ENCODE measurements at regions not wholly inside any gene's neighbourhood (a gene's known extent, or its start where the extent isn't known, plus 50 kb on each side); places are given as distances from the start of the nearest gene placed in this dataset.

DNA sequence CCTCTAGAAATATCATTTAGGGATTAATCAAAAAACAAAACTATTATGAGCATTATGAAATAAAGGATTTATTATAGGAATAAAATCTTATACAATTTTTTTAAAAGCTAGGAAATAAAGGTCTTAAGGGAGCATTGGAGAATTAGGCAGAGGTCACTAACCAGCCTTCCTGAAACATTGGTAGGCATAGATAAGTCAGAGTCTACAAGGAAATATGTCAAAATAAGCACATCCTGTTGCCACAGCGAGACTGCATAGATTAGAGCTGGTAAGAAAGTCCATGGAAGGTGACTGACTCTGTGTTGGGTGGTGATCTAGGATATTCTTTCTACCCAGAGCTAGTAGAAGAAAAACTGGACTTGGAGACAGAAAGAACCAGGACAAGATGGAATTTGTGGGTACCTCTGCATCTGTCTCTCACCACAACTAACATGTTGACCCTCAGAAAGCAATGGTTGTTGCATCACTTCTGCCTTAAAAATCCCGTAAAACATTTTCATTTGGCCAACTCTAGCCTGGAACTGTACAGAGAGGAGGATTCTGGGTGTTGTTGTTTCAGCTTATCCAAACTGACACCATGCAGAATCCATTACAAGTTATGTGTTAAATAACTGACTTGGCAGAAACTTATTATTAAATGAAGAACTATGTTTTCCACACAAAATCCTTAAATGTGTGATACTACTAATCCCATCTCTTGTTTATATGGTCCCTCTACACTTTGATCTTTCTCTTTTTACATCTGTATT is 77.1 kb downstream of the FBXO5 start:
- no peak for DNase-seq

DNA sequence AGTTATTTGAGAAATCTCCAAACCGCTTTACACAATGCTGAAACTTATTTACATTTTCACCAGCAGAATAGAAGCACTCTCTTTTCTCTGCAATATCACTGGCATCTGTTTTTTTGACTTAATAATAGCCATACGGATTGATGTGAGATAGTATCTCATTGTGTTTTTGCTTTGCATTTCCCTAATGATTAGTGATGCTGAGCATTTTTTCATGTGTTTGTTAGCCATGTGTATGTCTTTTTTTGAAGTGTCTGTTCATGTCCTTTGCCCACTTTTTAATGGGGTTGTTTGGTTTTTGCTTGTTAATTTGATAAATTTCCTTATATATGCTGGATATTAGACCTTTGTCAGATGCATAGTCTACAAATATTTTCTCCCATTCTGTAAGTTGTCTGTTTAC is 73.6 kb downstream of the FBXO5 start:
- DNase-seq: no peak

DNA sequence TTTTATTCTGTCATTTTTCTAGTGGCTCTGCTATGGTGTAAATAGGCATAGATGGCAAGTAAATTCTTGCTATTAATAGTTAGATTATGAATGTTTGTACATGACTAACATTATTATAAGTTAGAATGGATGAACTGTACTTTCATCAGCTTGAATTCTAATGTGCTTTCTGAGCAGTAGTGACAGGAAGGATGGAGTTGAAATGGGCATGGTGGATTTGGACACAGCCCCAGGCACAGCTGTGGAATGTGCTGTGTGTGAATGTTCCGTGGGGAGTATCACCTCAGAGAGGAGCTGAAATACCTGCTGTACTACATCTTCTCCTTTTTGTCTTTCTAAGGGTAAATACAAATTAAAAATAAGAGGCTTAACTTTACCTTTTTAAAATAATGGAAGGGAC is 66.8 kb downstream of the FBXO5 start:
- no peak for DNase-seq

DNA sequence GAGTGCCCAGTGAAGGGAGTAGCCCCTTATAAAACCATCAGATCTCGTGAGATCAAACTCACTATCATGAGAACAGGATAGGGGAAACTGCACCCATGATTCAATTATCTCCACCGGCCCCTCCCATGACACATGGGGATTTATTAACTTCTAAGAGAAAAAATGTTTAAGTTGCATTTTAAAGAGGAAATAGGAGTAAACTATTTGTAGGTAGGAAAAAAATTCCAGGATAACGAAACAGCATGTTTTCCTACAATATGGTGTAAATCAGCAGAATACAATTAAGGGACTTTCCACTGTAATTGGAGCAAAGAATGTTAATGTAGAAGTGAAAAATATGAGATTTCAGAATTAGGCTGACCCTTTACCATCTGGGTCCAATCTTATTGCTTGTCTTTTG is 63.9 kb downstream of the FBXO5 start:
- no peak for DNase-seq

DNA sequence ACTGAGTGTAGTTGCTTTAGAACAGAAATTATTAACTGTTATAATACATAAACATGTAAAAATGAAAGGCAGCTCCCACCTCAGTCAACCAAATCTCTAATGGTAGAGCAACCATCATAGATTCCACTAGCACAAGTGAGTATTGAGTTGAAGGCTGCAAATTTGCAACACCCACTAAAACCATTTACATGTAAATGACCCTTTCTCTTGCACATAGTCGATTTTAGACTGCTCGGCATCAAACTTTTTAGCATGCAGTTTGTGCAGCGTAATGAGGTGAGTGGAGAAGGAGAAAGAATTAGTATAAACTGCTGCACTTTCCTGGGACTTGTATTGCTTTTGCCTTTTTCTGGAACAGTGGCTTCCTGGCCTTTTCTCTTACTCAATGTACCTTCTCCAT is 62.8 kb downstream of the FBXO5 start:
- DNase-seq: no peak
